Mesenchymal stem cell (in vitro differentiated cells and primary cell): ENCODE measurements at regions not wholly inside any gene's neighbourhood (a gene's known extent, or its start where the extent isn't known, plus 50 kb on each side); places are given as distances from the start of the nearest gene placed in this dataset.

Source experiments
- DNase-seq: peaks from one replicate; pipeline ENCODE4 v3.0.0-alpha.2; 2013
- H2AFZ ChIP-seq: one replicate; pipeline ENCODE4 v1.6.1; 2013; ENCODE audit warnings: low read depth, mild to moderate bottlenecking, control low read depth, inconsistent platforms, low read length, moderate library complexity
- H2AK5ac ChIP-seq: 2 replicates; pipeline ENCODE4 v1.6.1; 2013; ENCODE audit warnings: low read length, moderate library complexity, mild to moderate bottlenecking, inconsistent platforms; ENCODE audit not compliant: severe bottlenecking
- H2BK120ac ChIP-seq: one replicate; pipeline ENCODE4 v1.6.1; 2013; ENCODE audit warnings: low read depth, mild to moderate bottlenecking, inconsistent platforms, low read length, moderate library complexity
- H2BK12ac ChIP-seq, 2 experiments: one replicate each; pipeline ENCODE4 v1.6.1; 2013; ENCODE audit warnings: inconsistent platforms in 2 of 2, low read length in 2 of 2, mild to moderate bottlenecking in 2 of 2, moderate library complexity in 2 of 2, control low read depth in 1 of 2
- H2BK15ac ChIP-seq: one replicate; pipeline ENCODE4 v1.6.1; 2013; ENCODE audit warnings: mild to moderate bottlenecking, low read depth, inconsistent platforms; ENCODE audit not compliant: poor library complexity, severe bottlenecking
- H2BK5ac ChIP-seq: 2 replicates; pipeline ENCODE4 v1.6.1; 2013; ENCODE audit warnings: low read depth, mild to moderate bottlenecking, low read length, control low read depth, inconsistent platforms; ENCODE audit not compliant: poor library complexity, severe bottlenecking
- H3K14ac ChIP-seq, 2 experiments: one replicate each; pipeline ENCODE4 v1.6.1; 2013; ENCODE audit warnings: inconsistent platforms in 2 of 2, low read length in 2 of 2, control low read depth in 1 of 2, mild to moderate bottlenecking in 1 of 2, moderate library complexity in 1 of 2
- H3K18ac ChIP-seq, 2 experiments: one replicate each; pipeline ENCODE4 v1.6.1; 2013; ENCODE audit warnings: inconsistent platforms in 2 of 2, low read length in 2 of 2, control low read depth in 1 of 2, low read depth in 1 of 2, mild to moderate bottlenecking in 1 of 2
- H3K23ac ChIP-seq, 2 experiments: one replicate each; pipeline ENCODE4 v1.6.1; 2013; ENCODE audit warnings: inconsistent platforms in 2 of 2, low read length in 2 of 2, mild to moderate bottlenecking in 2 of 2, moderate library complexity in 2 of 2, control low read depth in 1 of 2
- H3K27ac ChIP-seq: 2 replicates; pipeline ENCODE4 v1.5.1; 2013; ENCODE audit warnings: mild to moderate bottlenecking, moderate library complexity, low read length, control low read depth, inconsistent platforms; ENCODE audit not compliant: poor library complexity, severe bottlenecking
- H3K27me3 ChIP-seq, 2 experiments: 2 replicates each; pipeline versions ENCODE4 v1.6.1 to v1.7.0; 2013; ENCODE audit warnings: low read length in 2 of 2, mild to moderate bottlenecking in 2 of 2, moderate library complexity in 2 of 2, control low read depth in 1 of 2, inconsistent platforms in 1 of 2; ENCODE audit not compliant: control insufficient read depth in 1 of 2, insufficient read depth in 1 of 2
- H3K36me3 ChIP-seq, 2 experiments: 2 replicates each; pipeline versions ENCODE4 v1.6.1 to v1.7.0; 2013; ENCODE audit warnings: low read length in 2 of 2, control low read depth in 1 of 2, inconsistent platforms in 1 of 2, low read depth in 1 of 2, mild to moderate bottlenecking in 1 of 2; ENCODE audit not compliant: insufficient read depth in 2 of 2, control insufficient read depth in 1 of 2
- H3K4ac ChIP-seq, 2 experiments: one replicate each; pipeline ENCODE4 v1.6.1; 2013; ENCODE audit warnings: inconsistent platforms in 2 of 2, low read length in 2 of 2, mild to moderate bottlenecking in 2 of 2, moderate library complexity in 2 of 2, control low read depth in 1 of 2, low read depth in 1 of 2
- H3K4me1 ChIP-seq: 2 replicates; pipeline ENCODE4 v1.6.1; 2013; ENCODE audit warnings: low read depth, low read length, control low read depth; ENCODE audit not compliant: control insufficient read depth, insufficient read depth
- H3K4me2 ChIP-seq: 2 replicates; pipeline ENCODE4 v1.6.1; 2013; ENCODE audit warnings: low read length, mild to moderate bottlenecking, inconsistent platforms; ENCODE audit not compliant: poor library complexity, severe bottlenecking
- H3K4me3 ChIP-seq, 2 experiments: 2 replicates each; pipeline versions ENCODE4 v1.5.1 to v1.7.0; 2013; ENCODE audit warnings: low read length in 2 of 2, mild to moderate bottlenecking in 2 of 2, control low read depth in 1 of 2, low read depth in 1 of 2; ENCODE audit not compliant: insufficient read depth in 1 of 2
- H3K79me1 ChIP-seq: replicated peaks from 2 replicates; pipeline ENCODE4 v1.6.1; 2013; ENCODE audit warnings: mild to moderate bottlenecking, control low read depth, low read length, inconsistent platforms; ENCODE audit not compliant: poor library complexity, severe bottlenecking
- H3K9ac ChIP-seq: 2 replicates; pipeline ENCODE4 v1.7.0; 2013; ENCODE audit warnings: mild to moderate bottlenecking, low read length, moderate library complexity
- H3K9me3 ChIP-seq: 2 replicates; pipeline ENCODE4 v1.7.0; 2013; ENCODE audit warnings: mild to moderate bottlenecking, low read length; ENCODE audit not compliant: control insufficient read depth
- H4K8ac ChIP-seq: one replicate; pipeline ENCODE4 v1.6.1; 2013; ENCODE audit warnings: inconsistent platforms, mild to moderate bottlenecking, low read length, moderate library complexity
- H4K91ac ChIP-seq: one replicate; pipeline ENCODE4 v1.6.1; 2013; ENCODE audit warnings: mild to moderate bottlenecking, low read length, inconsistent platforms
- WGBS: methylation state at CpG from one replicate; pipeline ENCODE4 v1.1.7; 2013; ENCODE audit warnings: mixed read lengths; 5-methylcytosine and 5-hydroxymethylcytosine counted together

GRCh38 chr18:56374007-56374655 is 264.3 kb downstream of the TXNL1 start:
- peak; percentile 4 for DNase-seq
- Histone ChIP-seq H2AK5ac (no peak overlapping the region), H3K14ac (no peak overlapping the region), H2BK120ac (no peak overlapping the region), H3K23ac (no peak overlapping the region), H3K4me3 (no peak overlapping the region), H3K27me3 (no peaks in the 10 kb centered on the region), H3K79me1 (no peaks in the 10 kb centered on the region), H3K36me3 (no peaks in the 10 kb centered on the region), H2BK15ac (no peak overlapping the region), H2BK5ac (no peak overlapping the region), H2AFZ (no peak overlapping the region), H3K4ac (no peak overlapping the region), H3K18ac (no peak overlapping the region), H4K91ac (no peak overlapping the region), H4K8ac (no peak overlapping the region), H3K9ac (peak overlapping the region; percentile 2), H3K9me3 (no peaks in the 10 kb centered on the region), H2BK12ac (no peak overlapping the region), H3K4me1 (no peaks in the 10 kb centered on the region), H3K4me2 (no peak overlapping the region), H3K27ac (no peak overlapping the region)
- 83% methylated on average over 2 of the region's 3 CpGs for WGBS

GRCh38 chr18:56373601-56374000 is 264.8 kb downstream of the TXNL1 start:
- DNase-seq: no peak
- Histone ChIP-seq H2AFZ (no peak overlapping the region), H3K4ac (no peak overlapping the region), H2BK12ac (no peak overlapping the region), H2BK120ac (no peak overlapping the region), H2BK15ac (no peak overlapping the region), H3K9me3 (no peaks in the 10 kb centered on the region), H3K23ac (no peak overlapping the region), H3K79me1 (no peaks in the 10 kb centered on the region), H4K91ac (no peak overlapping the region), H3K36me3 (no peaks in the 10 kb centered on the region), H2AK5ac (no peak overlapping the region), H3K4me3 (no peak overlapping the region), H3K4me1 (no peaks in the 10 kb centered on the region), H4K8ac (no peak overlapping the region), H3K14ac (no peak overlapping the region), H2BK5ac (no peak overlapping the region), H3K27ac (no peak overlapping the region), H3K27me3 (no peaks in the 10 kb centered on the region), H3K9ac (peak overlapping the region; percentile 2), H3K18ac (no peak overlapping the region), H3K4me2 (no peak overlapping the region)
- WGBS: 72% methylated on average over 1 of the region's 2 CpGs

GRCh38 chr18:56368066-56368465 is 270.3 kb downstream of the TXNL1 start:
- Histone ChIP-seq H3K27ac (no peak overlapping the region), H3K4ac (no peak overlapping the region), H3K4me1 (no peaks in the 10 kb centered on the region), H3K14ac (no peak overlapping the region), H4K91ac (no peak overlapping the region), H3K18ac (no peak overlapping the region), H3K23ac (no peak overlapping the region), H2BK15ac (no peak overlapping the region), H4K8ac (no peak overlapping the region), H2BK12ac (no peak overlapping the region), H3K4me3 (no peak overlapping the region), H3K9me3 (peaks cover 8% of the 10 kb centered on the region), H2BK120ac (no peak overlapping the region), H2BK5ac (no peak overlapping the region), H3K4me2 (no peak overlapping the region), H2AK5ac (no peak overlapping the region), H2AFZ (no peak overlapping the region), H3K27me3 (no peaks in the 10 kb centered on the region), H3K36me3 (no peaks in the 10 kb centered on the region), H3K9ac (no peak overlapping the region), H3K79me1 (no peaks in the 10 kb centered on the region)
- no peak for DNase-seq
- WGBS: 87% methylated on average over 5 of the region's 5 CpGs

- no peak overlapping the region for H3K9ac ChIP-seq
- H4K91ac ChIP-seq: no peak overlapping the region
- peaks cover 24% of the 10 kb centered on the region for H3K9me3 ChIP-seq
- no peak overlapping the region for H3K4me3 ChIP-seq
- H4K8ac ChIP-seq: no peak overlapping the region
- no peaks in the 10 kb centered on the region for H3K36me3 ChIP-seq
- no peak overlapping the region for H3K23ac ChIP-seq
- H2BK120ac ChIP-seq: no peak overlapping the region
- H2AFZ ChIP-seq: no peak overlapping the region
- no peak overlapping the region for H2AK5ac ChIP-seq
- no peaks in the 10 kb centered on the region for H3K27me3 ChIP-seq
- H3K27ac ChIP-seq: no peak overlapping the region
- H3K4me2 ChIP-seq: no peak overlapping the region
- H3K4me1 ChIP-seq: no peaks in the 10 kb centered on the region
- H2BK12ac ChIP-seq: no peak overlapping the region
- H3K79me1 ChIP-seq: no peaks in the 10 kb centered on the region
- no peak overlapping the region for H2BK15ac ChIP-seq
- 86% methylated on average over 4 of the region's 5 CpGs for WGBS
- no peak overlapping the region for H3K18ac ChIP-seq
- H3K14ac ChIP-seq: no peak overlapping the region
- H3K4ac ChIP-seq: no peak overlapping the region
- no peak for DNase-seq
- H2BK5ac ChIP-seq: no peak overlapping the region
Measured at GRCh38 chr18:56358608-56359280, 279.6 kb downstream of the TXNL1 start.
